Neural progenitor cell (in vitro differentiated cells): ENCODE measurements at regions not wholly inside any gene's neighbourhood (a gene's known extent, or its start where the extent isn't known, plus 50 kb on each side); places are given as distances from the start of the nearest gene placed in this dataset.
"Not testable (repeated sequence)": the region's sequence is repeated elsewhere in the genome, so short reads cannot be mapped to it uniquely, and the experiment has no call there.

Source experiments
- DNase-seq: peaks from one replicate; pipeline ENCODE4 v3.0.0-alpha.2; 2016; ENCODE audit warnings: low spot score
- H2AFZ ChIP-seq: fragments of 200-600 bp; sonication (generic); replicated peaks from 2 replicates; pipeline ENCODE4 v1.6.1; 2016; ENCODE audit warnings: antibody characterized with exemption
- H3F3A ChIP-seq: fragments of 200-600 bp; sonication (generic); 2 replicates; pipeline ENCODE4 v1.6.1; 2016; ENCODE audit warnings: antibody characterized with exemption, low read depth
- H3K27ac ChIP-seq: fragments of 200-600 bp; sonication (generic); 2 replicates; pipeline ENCODE4 v1.5.1; 2016; ENCODE audit warnings: mild to moderate bottlenecking
- H3K27me3 ChIP-seq: fragments of 200-600 bp; sonication (generic); 2 replicates; pipeline ENCODE4 v1.6.1; 2016; ENCODE audit warnings: mild to moderate bottlenecking, moderate library complexity
- H3K36me3 ChIP-seq: fragments of 200-600 bp; sonication (generic); 2 replicates; pipeline ENCODE4 v1.5.1; 2016
- H3K4me1 ChIP-seq: fragments of 200-600 bp; sonication (generic); 2 replicates; pipeline ENCODE4 v1.6.1; 2016; ENCODE audit warnings: mixed run types
- H3K4me2 ChIP-seq: fragments of 200-600 bp; sonication (generic); 2 replicates; pipeline ENCODE4 v1.6.1; 2016
- H3K4me3 ChIP-seq: fragments of 200-600 bp; sonication (generic); 2 replicates; pipeline ENCODE4 v1.5.1; 2016
- H3K79me2 ChIP-seq: fragments of 200-600 bp; sonication (generic); 2 replicates; pipeline ENCODE4 v1.6.1; 2016; ENCODE audit warnings: low read depth
- H3K9ac ChIP-seq: fragments of 200-600 bp; sonication (generic); 2 replicates; pipeline ENCODE4 v1.6.1; 2016
- H3K9me3 ChIP-seq: fragments of 200-600 bp; sonication (generic); 2 replicates; pipeline ENCODE4 v1.5.1; 2016; ENCODE audit warnings: low read depth
- H4K20me1 ChIP-seq: fragments of 200-600 bp; sonication (generic); 2 replicates; pipeline ENCODE4 v1.6.1; 2016; ENCODE audit warnings: low read depth
- H3K27ac Mint-ChIP-seq: 3 replicates; pipeline ENCODE4 v1.8.0; 2021; ENCODE audit warnings: mixed read lengths
- H3K27me3 Mint-ChIP-seq: 2 replicates; pipeline ENCODE4 v1.8.0; 2022; ENCODE audit warnings: low read depth, mild to moderate bottlenecking, inconsistent platforms, moderate library complexity, mixed read lengths; ENCODE audit not compliant: insufficient read depth
- H3K36me3 Mint-ChIP-seq: 3 replicates; pipeline ENCODE4 v1.8.0; 2021; ENCODE audit warnings: mixed read lengths
- H3K4me1 Mint-ChIP-seq: 3 replicates; pipeline ENCODE4 v1.8.0; 2021; ENCODE audit warnings: mixed read lengths
- H3K4me3 Mint-ChIP-seq: 3 replicates; pipeline ENCODE4 v1.8.0; 2021; ENCODE audit warnings: mild to moderate bottlenecking, moderate library complexity, mixed read lengths
- H3K9me3 Mint-ChIP-seq: 3 replicates; pipeline ENCODE4 v1.8.0; 2020; ENCODE audit warnings: mixed read lengths
- EZH2 ChIP-seq: fragments of 200-600 bp; sonication (generic); IDR thresholded peaks from 2 replicates; pipeline ENCODE4 v1.6.1; 2017; ENCODE audit warnings: antibody characterized with exemption, mild to moderate bottlenecking, moderate library complexity
- EZH2phosphoT487 ChIP-seq: fragments of 200-600 bp; sonication (generic); IDR thresholded peaks from 2 replicates; pipeline ENCODE4 v1.6.1; 2017; ENCODE audit warnings: antibody characterized with exemption
- TF ChIP-seq, protein P1 (sequence below): fragments of 200-600 bp; sonication (generic); IDR thresholded peaks from 2 replicates; pipeline ENCODE4 v1.5.1; 2017; ENCODE audit warnings: antibody characterized with exemption, mild to moderate bottlenecking

DNA sequence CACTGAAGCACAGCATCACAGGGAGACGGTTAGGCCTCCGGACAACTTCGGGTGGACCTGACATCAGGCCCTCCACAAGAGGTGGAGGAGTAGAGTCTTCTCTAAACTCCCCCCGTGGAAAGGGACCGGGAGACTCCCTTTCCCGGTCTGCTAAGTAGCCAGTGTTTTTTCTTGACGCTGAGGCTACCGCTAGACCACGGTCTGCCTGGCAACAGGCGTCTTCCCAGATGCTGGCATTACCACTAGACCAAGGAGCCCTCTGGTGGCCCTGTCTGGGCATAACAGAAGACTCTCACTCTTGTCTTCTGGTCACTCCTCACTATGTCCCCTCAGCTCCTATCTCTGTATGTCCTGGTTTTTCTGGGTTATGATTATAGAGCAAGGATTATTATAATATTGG, 401.5 kb upstream of the MAGEC2 start:
- not testable (repeated sequence) for H3K27me3 Mint-ChIP-seq, DNase-seq, H3K4me3 Mint-ChIP-seq

DNA sequence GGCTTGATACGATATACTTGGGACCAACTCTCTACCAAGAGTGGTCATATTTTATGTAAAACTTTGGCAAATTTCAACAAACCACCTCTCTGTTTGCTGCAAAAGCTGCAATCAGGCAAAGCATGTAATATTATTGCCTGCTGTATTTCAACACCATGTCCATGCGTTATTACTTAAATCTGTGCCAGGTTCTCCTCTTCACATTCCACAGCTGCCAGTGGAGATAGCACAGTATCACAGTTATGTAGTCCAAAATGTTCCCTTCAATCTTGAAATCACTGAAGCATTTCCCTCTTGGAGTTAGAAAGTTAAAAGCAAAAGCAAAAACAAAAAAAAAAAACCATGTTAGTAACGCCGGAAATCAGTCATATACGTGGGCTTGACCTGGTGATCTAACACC, 396.7 kb upstream of the MAGEC2 start:
- H3K36me3 Mint-ChIP-seq: no peaks in the 10 kb centered on the region
- no peaks in the 10 kb centered on the region for H3K27me3 ChIP-seq
- H3K9ac ChIP-seq: no peak overlapping the region
- H3K27me3 Mint-ChIP-seq: peaks cover 2% of the 10 kb centered on the region
- no peaks in the 10 kb centered on the region for H3K4me1 ChIP-seq
- no peak for DNase-seq
- no peak overlapping the region for H2AFZ ChIP-seq
- TF ChIP-seq, protein P1, sequence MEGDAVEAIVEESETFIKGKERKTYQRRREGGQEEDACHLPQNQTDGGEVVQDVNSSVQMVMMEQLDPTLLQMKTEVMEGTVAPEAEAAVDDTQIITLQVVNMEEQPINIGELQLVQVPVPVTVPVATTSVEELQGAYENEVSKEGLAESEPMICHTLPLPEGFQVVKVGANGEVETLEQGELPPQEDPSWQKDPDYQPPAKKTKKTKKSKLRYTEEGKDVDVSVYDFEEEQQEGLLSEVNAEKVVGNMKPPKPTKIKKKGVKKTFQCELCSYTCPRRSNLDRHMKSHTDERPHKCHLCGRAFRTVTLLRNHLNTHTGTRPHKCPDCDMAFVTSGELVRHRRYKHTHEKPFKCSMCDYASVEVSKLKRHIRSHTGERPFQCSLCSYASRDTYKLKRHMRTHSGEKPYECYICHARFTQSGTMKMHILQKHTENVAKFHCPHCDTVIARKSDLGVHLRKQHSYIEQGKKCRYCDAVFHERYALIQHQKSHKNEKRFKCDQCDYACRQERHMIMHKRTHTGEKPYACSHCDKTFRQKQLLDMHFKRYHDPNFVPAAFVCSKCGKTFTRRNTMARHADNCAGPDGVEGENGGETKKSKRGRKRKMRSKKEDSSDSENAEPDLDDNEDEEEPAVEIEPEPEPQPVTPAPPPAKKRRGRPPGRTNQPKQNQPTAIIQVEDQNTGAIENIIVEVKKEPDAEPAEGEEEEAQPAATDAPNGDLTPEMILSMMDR: no peak
- TF ChIP-seq EZH2 (no peak), EZH2phosphoT487 (no peak)
- H3K27ac Mint-ChIP-seq: no peak overlapping the region
- no peaks in the 10 kb centered on the region for H3K36me3 ChIP-seq
- H3F3A ChIP-seq: no peaks in the 10 kb centered on the region
- no peak overlapping the region for H3K27ac ChIP-seq
- H3K9me3 Mint-ChIP-seq: peaks cover 6% of the 10 kb centered on the region
- no peaks in the 10 kb centered on the region for H3K4me1 Mint-ChIP-seq
- H4K20me1 ChIP-seq: no peaks in the 10 kb centered on the region
- H3K9me3 ChIP-seq: peaks cover 6% of the 10 kb centered on the region
- no peaks in the 10 kb centered on the region for H3K79me2 ChIP-seq
- H3K4me3 Mint-ChIP-seq: no peak overlapping the region
- H3K4me2 ChIP-seq: no peak overlapping the region
- H3K4me3 ChIP-seq: no peak overlapping the region

More for the DNA sequence above, 401.5 kb upstream of the MAGEC2 start:
- not testable (repeated sequence) for H2AFZ ChIP-seq, H3K27ac Mint-ChIP-seq, H3K9me3 Mint-ChIP-seq, H3K4me2 ChIP-seq, H3K27ac ChIP-seq, H3K36me3 Mint-ChIP-seq, H3K4me1 ChIP-seq, H4K20me1 ChIP-seq, H3K79me2 ChIP-seq, H3F3A ChIP-seq, H3K9ac ChIP-seq, H3K4me3 ChIP-seq, H3K27me3 ChIP-seq, H3K4me1 Mint-ChIP-seq, H3K36me3 ChIP-seq
- H3K9me3 ChIP-seq: peaks cover 12% of the 10 kb centered on the region
- TF ChIP-seq, protein P1: peak; percentile 25

DNA sequence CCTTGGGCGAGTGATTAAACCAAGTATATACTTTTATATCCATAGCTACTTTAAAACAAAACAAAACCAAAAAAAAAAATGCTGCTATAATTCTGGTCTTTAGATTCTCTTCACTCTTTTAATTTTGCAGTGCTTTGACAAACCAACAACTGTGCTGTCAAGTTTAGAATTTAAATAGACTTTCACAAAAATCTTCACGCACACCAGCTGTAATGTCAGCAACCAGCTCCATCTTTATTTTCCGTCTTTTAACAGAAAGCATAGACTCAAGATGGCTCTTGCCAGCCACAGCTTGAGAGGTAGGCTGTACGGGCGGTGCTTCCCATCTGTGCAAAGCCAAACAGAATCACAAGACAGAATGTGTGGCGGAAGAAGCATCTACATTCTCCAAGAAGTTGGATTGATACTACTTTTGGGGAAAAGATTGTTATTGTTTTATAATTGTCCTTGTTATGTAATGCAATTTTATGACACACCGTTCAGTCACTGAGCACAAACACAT, 388.3 kb upstream of the MAGEC2 start:
- no peaks in the 10 kb centered on the region for H3K27me3 ChIP-seq
- H3K79me2 ChIP-seq: no peaks in the 10 kb centered on the region
- H3K4me3 Mint-ChIP-seq: no peak overlapping the region
- no peak overlapping the region for H3K27ac Mint-ChIP-seq
- H3K4me1 Mint-ChIP-seq: no peaks in the 10 kb centered on the region
- TF ChIP-seq EZH2: no peak
- no peak for TF ChIP-seq EZH2phosphoT487
- TF ChIP-seq, protein P1: no peak
- peaks cover 12% of the 10 kb centered on the region for H3K9me3 ChIP-seq
- no peak overlapping the region for H2AFZ ChIP-seq
- H3K4me3 ChIP-seq: no peak overlapping the region
- H3K27me3 Mint-ChIP-seq: peaks cover 3% of the 10 kb centered on the region
- H3K36me3 ChIP-seq: no peaks in the 10 kb centered on the region
- H3K4me2 ChIP-seq: no peak overlapping the region
- H3K4me1 ChIP-seq: no peaks in the 10 kb centered on the region
- H3K36me3 Mint-ChIP-seq: no peaks in the 10 kb centered on the region
- H3K9me3 Mint-ChIP-seq: peaks cover 4% of the 10 kb centered on the region
- H3K9ac ChIP-seq: no peak overlapping the region
- no peaks in the 10 kb centered on the region for H4K20me1 ChIP-seq
- H3K27ac ChIP-seq: no peak overlapping the region
- no peak for DNase-seq
- H3F3A ChIP-seq: no peaks in the 10 kb centered on the region

DNA sequence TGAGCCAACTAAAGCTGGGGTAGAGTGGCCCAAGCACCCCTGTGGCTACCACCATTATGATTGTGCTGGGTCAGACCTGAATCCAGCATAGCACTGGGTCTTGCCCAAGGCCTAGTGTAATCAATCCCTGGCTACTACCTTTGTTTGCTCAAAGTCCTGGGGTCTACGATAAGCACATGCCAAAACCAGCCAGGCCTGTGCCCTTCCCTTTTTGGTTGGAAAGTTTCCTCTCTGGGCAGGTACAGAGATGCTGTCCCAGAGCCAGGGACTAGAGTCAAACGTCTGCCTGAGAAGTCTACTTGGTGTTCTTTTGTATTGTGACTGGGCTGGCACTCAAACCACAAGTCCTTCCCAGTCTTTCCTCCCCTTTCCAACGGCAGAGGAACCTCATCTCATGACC, 371.5 kb upstream of the MAGEC2 start:
- H3K4me1 ChIP-seq: no peaks in the 10 kb centered on the region
- H3K36me3 ChIP-seq: no peaks in the 10 kb centered on the region
- H3K4me3 ChIP-seq: no peak overlapping the region
- no peak overlapping the region for H3K4me3 Mint-ChIP-seq
- no peaks in the 10 kb centered on the region for H3K36me3 Mint-ChIP-seq
- H3K79me2 ChIP-seq: no peaks in the 10 kb centered on the region
- TF ChIP-seq EZH2phosphoT487 (no peak), EZH2 (no peak)
- TF ChIP-seq, protein P1: no peak
- H3K27me3 Mint-ChIP-seq: peaks cover 2% of the 10 kb centered on the region
- no peak overlapping the region for H2AFZ ChIP-seq
- H3K9me3 ChIP-seq: peaks cover 4% of the 10 kb centered on the region
- no peak overlapping the region for H3K27ac Mint-ChIP-seq
- no peak overlapping the region for H3K27ac ChIP-seq
- no peaks in the 10 kb centered on the region for H3F3A ChIP-seq
- H3K4me2 ChIP-seq: no peak overlapping the region
- H3K9me3 Mint-ChIP-seq: peaks cover 18% of the 10 kb centered on the region
- DNase-seq: no peak
- no peak overlapping the region for H3K9ac ChIP-seq
- no peaks in the 10 kb centered on the region for H3K4me1 Mint-ChIP-seq
- H4K20me1 ChIP-seq: no peaks in the 10 kb centered on the region
- H3K27me3 ChIP-seq: no peaks in the 10 kb centered on the region
